ENCODE measurements at regions not wholly inside any gene's neighbourhood (a gene's known extent, or its start where the extent isn't known, plus 50 kb on each side); places are given as distances from the start of the nearest gene placed in this dataset.

- H3K79me2 ChIP-seq (ENCODE audit: insufficient read depth, low read length): no peaks in the 10 kb centered on the region
- no peak overlapping the region for H3K9ac ChIP-seq (ENCODE audit: low read length)
- no peak overlapping the region for H3K4me2 ChIP-seq (ENCODE audit: low read depth, low read length, poor library complexity, severe bottlenecking)
- no peaks in the 10 kb centered on the region for H3F3A ChIP-seq (ENCODE audit: insufficient read depth)
- no peak overlapping the region for H2AFZ ChIP-seq (ENCODE audit: low read depth, low read length, severe bottlenecking)
- no peak for TF ChIP-seq EZH2phosphoT487 (conservative IDR thresholded peaks at IDR 0.05; ENCODE audit: low read length)
- TF ChIP-seq CTCF (IDR thresholded peaks at IDR 0.05; ENCODE audit: insufficient read depth, low read length, poor library complexity, severe bottlenecking): peak; percentile 24
- no peaks in the 10 kb centered on the region for H3K27me3 ChIP-seq (ENCODE audit: low read length)
- no peak overlapping the region for H3K27ac ChIP-seq (ENCODE audit: low read depth, low read length)
- no peaks in the 10 kb centered on the region for H3K9me3 ChIP-seq (ENCODE audit: insufficient read depth, low read length)
- no peak overlapping the region for H3K4me3 ChIP-seq (ENCODE audit: insufficient read depth, low read length, poor library complexity, severe bottlenecking)
- H3K9me2 ChIP-seq (replicated peaks; ENCODE audit: insufficient read depth, low read length): no peaks in the 10 kb centered on the region
- H3K36me3 ChIP-seq (ENCODE audit: low read length): no peaks in the 10 kb centered on the region
- no peaks in the 10 kb centered on the region for H4K20me1 ChIP-seq (ENCODE audit: low read depth, low read length)
Observed at GRCh38 chr4:121484633-121485032, 103.8 kb upstream of the QRFPR start.

- H2AFZ ChIP-seq (ENCODE audit: low read depth, low read length, severe bottlenecking): no peak overlapping the region
- no peak overlapping the region for H3K4me2 ChIP-seq (ENCODE audit: low read depth, low read length, poor library complexity, severe bottlenecking)
- no peaks in the 10 kb centered on the region for H3F3A ChIP-seq (ENCODE audit: insufficient read depth)
- no peaks in the 10 kb centered on the region for H3K79me2 ChIP-seq (ENCODE audit: insufficient read depth, low read length)
- no peaks in the 10 kb centered on the region for H3K36me3 ChIP-seq (ENCODE audit: low read length)
- no peak overlapping the region for H3K4me3 ChIP-seq (ENCODE audit: insufficient read depth, low read length, poor library complexity, severe bottlenecking)
- H3K27ac ChIP-seq (ENCODE audit: low read depth, low read length): no peak overlapping the region
- H3K9ac ChIP-seq (ENCODE audit: low read length): no peak overlapping the region
- no peak for TF ChIP-seq EZH2phosphoT487 (conservative IDR thresholded peaks at IDR 0.05; ENCODE audit: low read length)
- no peak for TF ChIP-seq CTCF (IDR thresholded peaks at IDR 0.05; ENCODE audit: insufficient read depth, low read length, poor library complexity, severe bottlenecking)
- no peaks in the 10 kb centered on the region for H3K9me3 ChIP-seq (ENCODE audit: insufficient read depth, low read length)
- H4K20me1 ChIP-seq (ENCODE audit: low read depth, low read length): no peaks in the 10 kb centered on the region
- H3K27me3 ChIP-seq (ENCODE audit: low read length): no peaks in the 10 kb centered on the region
- no peaks in the 10 kb centered on the region for H3K9me2 ChIP-seq (replicated peaks; ENCODE audit: insufficient read depth, low read length)
Observed at GRCh38 chr4:121479808-121480207, 99.0 kb upstream of the QRFPR start.

- Histone ChIP-seq H3K4me2 (ENCODE audit: low read depth, low read length, poor library complexity, severe bottlenecking) (no peak overlapping the region), H4K20me1 (ENCODE audit: low read depth, low read length) (no peaks in the 10 kb centered on the region), H3K36me3 (ENCODE audit: low read length) (no peaks in the 10 kb centered on the region), H2AFZ (ENCODE audit: low read depth, low read length, severe bottlenecking) (no peak overlapping the region), H3K79me2 (ENCODE audit: insufficient read depth, low read length) (no peaks in the 10 kb centered on the region), H3F3A (ENCODE audit: insufficient read depth) (no peaks in the 10 kb centered on the region), H3K9ac (ENCODE audit: low read length) (no peak overlapping the region), H3K4me3 (ENCODE audit: insufficient read depth, low read length, poor library complexity, severe bottlenecking) (no peak overlapping the region), H3K9me2 (replicated peaks; ENCODE audit: insufficient read depth, low read length) (no peaks in the 10 kb centered on the region), H3K9me3 (ENCODE audit: insufficient read depth, low read length) (no peaks in the 10 kb centered on the region), H3K27me3 (ENCODE audit: low read length) (no peaks in the 10 kb centered on the region), H3K27ac (ENCODE audit: low read depth, low read length) (no peak overlapping the region)
- TF ChIP-seq EZH2phosphoT487 (conservative IDR thresholded peaks at IDR 0.05; ENCODE audit: low read length): no peak
- TF ChIP-seq CTCF (IDR thresholded peaks at IDR 0.05; ENCODE audit: insufficient read depth, low read length, poor library complexity, severe bottlenecking): no peak
Observed at GRCh38 chr4:121477480-121477879, 96.7 kb upstream of the QRFPR start.

Data from SU-DHL-6 (cell line).